Common myeloid progenitor, CD34-positive (primary cell): ENCODE measurements at regions not wholly inside any gene's neighbourhood (a gene's known extent, or its start where the extent isn't known, plus 50 kb on each side); places are given as distances from the start of the nearest gene placed in this dataset.

Experiments
- CTCF ChIA-PET: fragments of 350-600 bp; sonication (Branson Sonifier 250); formaldehyde crosslinking; loops from one replicate; lab custom pipeline; 2021; ENCODE audit warnings: antibody characterized with exemption; lab: Charles Lee
- POLR2A ChIA-PET: fragments of 350-600 bp; sonication (Branson Sonifier 250); formaldehyde crosslinking; loops from one replicate; lab custom pipeline; 2021; ENCODE audit warnings: antibody characterized with exemption; lab: Charles Lee
- DNase-seq, 3 donors: peaks; one replicate each; pipeline versions ENCODE4 v3.0.0 to v3.0.0-alpha.2; 2013
- H3K27ac ChIP-seq, 2 experiments: 1 replicate in 1 of 2; 2 replicates in 1 of 2; pipeline ENCODE4 v1.7.0; 2013; ENCODE audit warnings: inconsistent platforms in 2 of 2, low read length in 2 of 2, mild to moderate bottlenecking in 2 of 2, low read depth in 1 of 2, moderate library complexity in 1 of 2; ENCODE audit not compliant: severe bottlenecking in 2 of 2, insufficient read depth in 1 of 2, poor library complexity in 1 of 2
- H3K27me3 ChIP-seq, 5 experiments: replicated peaks in 2 of 5; 1 replicate in 3 of 5; 2 replicates in 2 of 5; pipeline versions ENCODE4 v1.6.1 to v1.7.0; 2013; ENCODE audit warnings: low read length in 4 of 5, mild to moderate bottlenecking in 2 of 5, moderate library complexity in 2 of 5, inconsistent platforms in 1 of 5; ENCODE audit not compliant: insufficient read depth in 5 of 5, control insufficient read depth in 4 of 5
- H3K36me3 ChIP-seq, 4 experiments: 1 replicate in 2 of 4; 2 replicates in 2 of 4; pipeline versions ENCODE4 v1.6.1 to v1.7.0; 2013; ENCODE audit warnings: low read length in 3 of 4, control low read depth in 1 of 4, mild to moderate bottlenecking in 1 of 4; ENCODE audit not compliant: control insufficient read depth in 4 of 4, insufficient read depth in 4 of 4
- H3K4me1 ChIP-seq, 4 experiments: 1 replicate in 3 of 4; 2 replicates in 1 of 4; pipeline versions ENCODE4 v1.6.1 to v1.7.1; 2013; ENCODE audit warnings: low read length in 3 of 4, mild to moderate bottlenecking in 3 of 4, control low read depth in 1 of 4, inconsistent platforms in 1 of 4, moderate library complexity in 1 of 4; ENCODE audit not compliant: control insufficient read depth in 4 of 4, insufficient read depth in 4 of 4; ENCODE audit errors: control extremely low read depth in 1 of 4
- H3K4me3 ChIP-seq, 7 experiments: 1 replicate in 4 of 7; 2 replicates in 3 of 7; pipeline versions ENCODE4 v1.5.1 to v1.7.0; 2013; ENCODE audit warnings: mild to moderate bottlenecking in 7 of 7, low read length in 6 of 7, moderate library complexity in 6 of 7, inconsistent platforms in 2 of 7, low read depth in 2 of 7, control low read depth in 1 of 7; ENCODE audit not compliant: insufficient read depth in 4 of 7, control insufficient read depth in 1 of 7; ENCODE audit errors: extremely low read depth in 1 of 7
- H3K9me3 ChIP-seq, 5 experiments: 1 replicate in 4 of 5; 2 replicates in 1 of 5; pipeline versions ENCODE4 v1.6.1 to v1.7.1; 2013; ENCODE audit warnings: low read length in 4 of 5, mild to moderate bottlenecking in 2 of 5, inconsistent platforms in 1 of 5, low read depth in 1 of 5, moderate library complexity in 1 of 5; ENCODE audit not compliant: control insufficient read depth in 4 of 5, insufficient read depth in 2 of 5; ENCODE audit errors: control extremely low read depth in 1 of 5
- WGBS: methylation state at CpG from one replicate; pipeline ENCODE4 v1.1.5; 2013; ENCODE audit not compliant: insufficient coverage; 5-methylcytosine and 5-hydroxymethylcytosine counted together

GRCh38 chrX:128901018-128901417 lies 622.3 kb downstream of the SMARCA1 start:
- ChIA-PET POLR2A (no interaction called here), CTCF (no interaction called here)
- no peaks in the 10 kb centered on the region for H3K4me1 ChIP-seq
- no peaks in the 10 kb centered on the region for H3K9me3 ChIP-seq
- no peak overlapping the region for H3K27ac ChIP-seq
- H3K27me3 ChIP-seq = no peaks in the 10 kb centered on the region
- no peaks in the 10 kb centered on the region for H3K36me3 ChIP-seq
- H3K4me3 ChIP-seq = no peak overlapping the region
- no peak for DNase-seq
- no CpG with 5 or more reads among the region's 2 CpGs for WGBS

GRCh38 chrX:128897621-128898020 lies 625.7 kb downstream of the SMARCA1 start:
- H3K36me3 ChIP-seq = no peaks in the 10 kb centered on the region
- H3K27me3 ChIP-seq = no peaks in the 10 kb centered on the region
- no peak overlapping the region for H3K27ac ChIP-seq
- no peaks in the 10 kb centered on the region for H3K4me1 ChIP-seq
- no peak overlapping the region for H3K4me3 ChIP-seq
- no CpG with 5 or more reads among the region's 3 CpGs for WGBS
- no peaks in the 10 kb centered on the region for H3K9me3 ChIP-seq
- POLR2A ChIA-PET = no interaction called here
- no peak for DNase-seq
- CTCF ChIA-PET = no interaction called here

GRCh38 chrX:128891554-128891953 lies 631.7 kb downstream of the SMARCA1 start:
- ChIA-PET CTCF (no interaction called here), POLR2A (no interaction called here)
- Histone ChIP-seq H3K27me3 (no peaks in the 10 kb centered on the region), H3K4me3 (no peak overlapping the region), H3K9me3 (peaks cover 0 to 1% (median 0%) of the 10 kb centered on the region in 5 experiments), H3K36me3 (no peaks in the 10 kb centered on the region), H3K27ac (no peak overlapping the region), H3K4me1 (peaks cover 0 to 2% (median 0%) of the 10 kb centered on the region in 4 experiments)
- peak in 1 of 3 donors; percentile 1 for DNase-seq
- WGBS = 72% methylated on average over 7 of the region's 7 CpGs

- Histone ChIP-seq H3K27me3 (no peaks in the 10 kb centered on the region), H3K27ac (no peak overlapping the region), H3K36me3 (no peaks in the 10 kb centered on the region), H3K9me3 (peaks cover 0 to 1% (median 0%) of the 10 kb centered on the region in 5 experiments), H3K4me3 (no peak overlapping the region), H3K4me1 (peaks cover 0 to 5% (median 0%) of the 10 kb centered on the region in 4 experiments)
- 100% methylated on average over 1 of the region's 2 CpGs for WGBS
- CTCF ChIA-PET = no interaction called here
- DNase-seq = no peak
- POLR2A ChIA-PET = no interaction called here
Measured at GRCh38 chrX:128884430-128884829, 638.9 kb downstream of the SMARCA1 start.

- CTCF ChIA-PET = no interaction called here
Measured at GRCh38 chrX:128883650-128884049, 639.6 kb downstream of the SMARCA1 start.

GRCh38 chrX:128870361-128870760 lies 652.9 kb downstream of the SMARCA1 start:
- Histone ChIP-seq H3K4me3 (no peak overlapping the region), H3K4me1 (no peaks in the 10 kb centered on the region), H3K27me3 (no peaks in the 10 kb centered on the region), H3K36me3 (no peaks in the 10 kb centered on the region), H3K9me3 (no peaks in the 10 kb centered on the region), H3K27ac (no peak overlapping the region)
- ChIA-PET CTCF (no interaction called here), POLR2A (no interaction called here)
- DNase-seq = no peak

More at GRCh38 chrX:128883650-128884049, 639.6 kb downstream of the SMARCA1 start:
- H3K27me3 ChIP-seq = no peaks in the 10 kb centered on the region
- 100% methylated on average over 1 of the region's 3 CpGs for WGBS
- peaks cover 0 to 1% (median 0%) of the 10 kb centered on the region in 5 experiments for H3K9me3 ChIP-seq
- no peaks in the 10 kb centered on the region for H3K36me3 ChIP-seq
- H3K4me1 ChIP-seq = peaks cover 0 to 5% (median 0%) of the 10 kb centered on the region in 4 experiments
- no peak for DNase-seq
- POLR2A ChIA-PET = no interaction called here
- no peak overlapping the region for H3K27ac ChIP-seq
- no peak overlapping the region for H3K4me3 ChIP-seq

GRCh38 chrX:128862557-128862956 lies 660.7 kb downstream of the SMARCA1 start:
- Histone ChIP-seq H3K9me3 (no peaks in the 10 kb centered on the region), H3K27me3 (peaks cover 0 to 3% (median 0%) of the 10 kb centered on the region in 5 experiments), H3K4me3 (no peak overlapping the region), H3K27ac (no peak overlapping the region), H3K4me1 (no peaks in the 10 kb centered on the region), H3K36me3 (no peaks in the 10 kb centered on the region)
- WGBS = 75% methylated on average over 1 of the region's 2 CpGs
- DNase-seq = no peak
- ChIA-PET POLR2A (no interaction called here), CTCF (no interaction called here)
